ENCODE measurements at regions not wholly inside any gene's neighbourhood (a gene's known extent, or its start where the extent isn't known, plus 50 kb on each side); places are given as distances from the start of the nearest gene placed in this dataset.
"Not testable (repeated sequence)": the region's sequence is repeated elsewhere in the genome, so short reads cannot be mapped to it uniquely, and the experiment has no call there.

DNA sequence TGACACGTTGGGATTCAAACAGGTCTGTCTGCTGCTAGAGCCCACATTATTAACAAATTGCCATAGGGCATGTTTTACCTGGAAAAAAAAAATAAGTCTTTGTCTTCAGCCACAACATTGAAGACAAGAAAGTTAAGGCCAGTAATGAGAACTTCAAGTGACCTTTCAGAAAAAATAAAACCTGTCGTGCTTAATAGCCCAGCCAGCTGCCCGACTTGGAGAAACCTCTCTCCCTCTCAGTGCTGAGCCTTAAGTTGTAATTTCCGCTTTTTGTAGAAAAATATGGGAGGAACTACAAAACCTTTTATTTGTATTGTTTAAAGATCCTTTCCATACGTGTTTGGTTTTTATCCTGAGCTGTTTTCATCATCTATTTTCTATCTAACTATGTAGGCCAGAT, 454.3 kb upstream of the SLITRK6 start:
- H3K9me3 ChIP-seq (replicated peaks); H3K4me3 ChIP-seq; H3K36me3 ChIP-seq; DNase-seq (ENCODE audit: low read depth in 1 of 2, low spot score in 2 of 2); H3K27ac ChIP-seq; H3K4me1 ChIP-seq (replicated peaks); H3K27me3 ChIP-seq (replicated peaks): not testable (repeated sequence)

GRCh38 chr13:86255820-86256219, 456.6 kb upstream of the SLITRK6 start:
- not testable (repeated sequence) for H3K27ac ChIP-seq; H3K4me1 ChIP-seq (replicated peaks); H3K9me3 ChIP-seq (replicated peaks); H3K36me3 ChIP-seq; H3K4me3 ChIP-seq; DNase-seq (ENCODE audit: low read depth in 1 of 2, low spot score in 2 of 2); H3K27me3 ChIP-seq (replicated peaks)

DNA sequence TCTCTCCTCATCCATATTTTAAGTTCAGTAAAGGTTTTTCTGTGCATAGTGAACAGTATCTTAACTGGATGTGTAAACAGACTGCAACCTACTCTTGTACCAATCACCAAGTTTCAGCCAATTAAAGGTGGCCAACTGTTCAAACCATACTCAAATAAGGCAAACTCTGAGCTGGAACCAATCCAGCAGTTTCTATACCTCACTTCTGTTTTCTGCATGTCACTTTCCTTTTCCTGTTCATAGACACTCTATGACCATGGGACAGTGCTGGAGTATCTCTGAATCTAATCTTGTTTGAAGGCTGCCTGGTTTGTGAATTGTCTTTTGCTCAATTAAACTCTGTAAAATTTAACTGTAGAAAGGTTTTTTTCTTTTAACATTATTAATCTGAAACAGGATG, 470.3 kb upstream of the SLITRK6 start:
- no peak overlapping the region for H3K27ac ChIP-seq
- H3K36me3 ChIP-seq, result no peaks in the 10 kb centered on the region
- DNase-seq (ENCODE audit: low read depth in 1 of 2, low spot score in 2 of 2), result no peak
- no peaks in the 10 kb centered on the region for H3K4me1 ChIP-seq (replicated peaks)
- no peaks in the 10 kb centered on the region for H3K27me3 ChIP-seq (replicated peaks)
- no peak overlapping the region for H3K4me3 ChIP-seq
- no peaks in the 10 kb centered on the region for H3K9me3 ChIP-seq (replicated peaks)

DNA sequence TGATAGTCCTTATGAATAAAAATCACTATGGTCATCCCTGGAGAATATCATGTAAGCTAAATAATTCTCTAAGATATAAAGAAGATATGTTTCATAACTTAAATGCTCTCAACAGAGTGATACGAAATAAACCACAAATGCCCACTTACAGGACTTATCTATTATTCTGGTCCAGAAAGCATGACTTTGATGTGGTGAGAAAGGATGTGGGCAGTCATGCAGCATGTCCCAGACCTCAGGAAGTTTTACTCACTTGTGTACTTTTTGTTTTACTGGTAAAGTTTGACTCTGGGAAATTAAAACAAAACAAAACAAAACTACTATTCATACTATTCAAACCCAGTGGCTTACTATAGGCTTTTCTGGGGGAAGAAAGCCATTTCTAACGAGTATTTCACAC, 483.2 kb upstream of the SLITRK6 start:
- H3K27ac ChIP-seq, result no peak overlapping the region
- no peak for DNase-seq (ENCODE audit: low read depth in 1 of 2, low spot score in 2 of 2)
- no peaks in the 10 kb centered on the region for H3K36me3 ChIP-seq

DNA sequence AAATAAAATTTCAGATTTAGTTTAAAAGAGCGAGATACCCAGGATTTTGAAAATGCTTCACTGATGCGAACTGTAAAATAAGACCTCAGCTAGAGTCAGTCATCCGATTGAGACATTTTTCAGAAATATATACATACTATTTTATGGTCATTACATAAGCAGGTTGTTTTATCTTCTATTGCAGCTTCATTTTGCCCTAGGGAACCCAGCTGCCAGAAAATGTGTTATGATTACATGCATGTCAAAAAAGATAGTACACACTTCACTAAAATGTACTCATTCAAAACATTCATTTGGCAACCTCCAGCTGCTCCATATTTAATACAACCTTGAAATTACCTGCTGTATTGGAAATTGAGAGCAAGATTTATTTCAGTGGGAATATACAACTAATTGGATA, 483.8 kb upstream of the SLITRK6 start:
- H3K9me3 ChIP-seq (replicated peaks), result no peaks in the 10 kb centered on the region
- no peaks in the 10 kb centered on the region for H3K4me1 ChIP-seq (replicated peaks)
- H3K27ac ChIP-seq, result no peak overlapping the region
- no peak overlapping the region for H3K4me3 ChIP-seq
- H3K27me3 ChIP-seq (replicated peaks), result no peaks in the 10 kb centered on the region
- DNase-seq (ENCODE audit: low read depth in 1 of 2, low spot score in 2 of 2), result no peak
- H3K36me3 ChIP-seq, result no peaks in the 10 kb centered on the region

More for the DNA sequence above, 483.2 kb upstream of the SLITRK6 start:
- no peaks in the 10 kb centered on the region for H3K4me1 ChIP-seq (replicated peaks)
- no peaks in the 10 kb centered on the region for H3K27me3 ChIP-seq (replicated peaks)
- no peak overlapping the region for H3K4me3 ChIP-seq
- H3K9me3 ChIP-seq (replicated peaks), result no peaks in the 10 kb centered on the region

GRCh38 chr13:86298725-86299124, 499.5 kb upstream of the SLITRK6 start:
- DNase-seq (ENCODE audit: low read depth in 1 of 2, low spot score in 2 of 2), result no peak
- H3K36me3 ChIP-seq, result no peaks in the 10 kb centered on the region
- no peak overlapping the region for H3K27ac ChIP-seq
- no peaks in the 10 kb centered on the region; the same call in 1 of the 2 replicates for H3K9me3 ChIP-seq (replicated peaks)
- H3K4me1 ChIP-seq (replicated peaks), result no peaks in the 10 kb centered on the region
- no peaks in the 10 kb centered on the region for H3K27me3 ChIP-seq (replicated peaks)
- H3K4me3 ChIP-seq, result no peak overlapping the region

DNA sequence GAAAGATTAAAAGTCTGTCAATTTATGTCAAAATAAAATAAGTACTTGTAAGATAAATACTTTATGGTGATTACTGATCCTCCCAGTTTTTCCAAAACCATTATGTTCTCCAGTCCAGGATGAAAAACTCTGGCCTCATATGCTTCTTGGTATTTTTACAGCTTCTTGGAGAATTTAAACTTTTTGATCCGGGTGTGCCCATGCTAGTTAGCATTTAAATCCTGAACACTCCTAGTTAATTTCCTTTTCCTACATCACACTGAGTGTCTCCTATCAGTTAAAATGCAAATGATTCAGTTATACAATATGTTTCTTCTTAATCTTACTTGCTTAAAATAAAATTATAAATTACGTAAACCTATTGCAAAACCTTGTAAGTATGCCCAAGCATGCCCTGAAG, 499.9 kb upstream of the SLITRK6 start:
- Histone ChIP-seq H3K9me3 (replicated peaks) (no peaks in the 10 kb centered on the region; the same call in 1 of the 2 replicates), H3K27ac (no peak overlapping the region), H3K27me3 (replicated peaks) (no peaks in the 10 kb centered on the region), H3K36me3 (no peaks in the 10 kb centered on the region), H3K4me1 (replicated peaks) (no peaks in the 10 kb centered on the region), H3K4me3 (no peak overlapping the region)
- DNase-seq (ENCODE audit: low read depth in 1 of 2, low spot score in 2 of 2), result no peak

- Histone ChIP-seq H3K4me3 (no peak overlapping the region), H3K27ac (no peak overlapping the region), H3K4me1 (replicated peaks) (no peaks in the 10 kb centered on the region), H3K27me3 (replicated peaks) (no peaks in the 10 kb centered on the region), H3K36me3 (no peaks in the 10 kb centered on the region), H3K9me3 (replicated peaks) (no peaks in the 10 kb centered on the region)
- DNase-seq (ENCODE audit: low read depth in 1 of 2, low spot score in 2 of 2), result no peak
These were observed 510.7 kb upstream of the SLITRK6 start for GRCh38 chr13:86309881-86310280.

DNA sequence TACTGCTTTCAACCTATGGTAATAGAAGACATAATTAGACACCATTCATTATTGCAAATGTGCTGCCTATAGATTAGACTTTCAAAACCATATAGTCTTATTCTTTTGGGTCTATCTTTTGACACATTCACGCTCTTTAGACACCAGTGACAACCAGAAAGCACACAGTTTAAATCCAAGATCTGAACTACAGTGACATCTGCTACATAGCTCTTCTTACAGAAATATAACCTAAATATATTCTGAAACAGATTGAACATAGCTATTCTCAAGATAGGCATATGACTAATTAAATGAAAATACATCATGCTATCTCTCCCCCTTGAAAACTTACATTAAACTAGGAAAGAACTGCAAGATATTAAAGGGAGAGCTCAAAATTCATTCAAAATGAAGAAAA, 514.2 kb upstream of the SLITRK6 start:
- no peaks in the 10 kb centered on the region for H3K27me3 ChIP-seq (replicated peaks)
- no peak overlapping the region for H3K27ac ChIP-seq
- H3K9me3 ChIP-seq (replicated peaks), result no peaks in the 10 kb centered on the region
- no peaks in the 10 kb centered on the region for H3K4me1 ChIP-seq (replicated peaks)
- no peaks in the 10 kb centered on the region for H3K36me3 ChIP-seq
- no peak overlapping the region for H3K4me3 ChIP-seq
- DNase-seq (ENCODE audit: low read depth in 1 of 2, low spot score in 2 of 2), result no peak

- Histone ChIP-seq H3K4me3 (no peak overlapping the region), H3K4me1 (replicated peaks) (no peaks in the 10 kb centered on the region), H3K9me3 (replicated peaks) (no peaks in the 10 kb centered on the region), H3K27ac (no peak overlapping the region), H3K36me3 (no peaks in the 10 kb centered on the region), H3K27me3 (replicated peaks) (no peaks in the 10 kb centered on the region)
- no peak for DNase-seq (ENCODE audit: low read depth in 1 of 2, low spot score in 2 of 2)
These were observed 519.2 kb upstream of the SLITRK6 start for GRCh38 chr13:86318450-86318849.

GRCh38 chr13:86324191-86324590, 525.0 kb upstream of the SLITRK6 start:
- Histone ChIP-seq H3K9me3 (replicated peaks) (no peaks in the 10 kb centered on the region), H3K4me1 (replicated peaks) (no peaks in the 10 kb centered on the region), H3K27ac (no peak overlapping the region), H3K36me3 (no peaks in the 10 kb centered on the region), H3K4me3 (no peak overlapping the region), H3K27me3 (replicated peaks) (no peaks in the 10 kb centered on the region)
- no peak for DNase-seq (ENCODE audit: low read depth in 1 of 2, low spot score in 2 of 2)

- H3K27ac ChIP-seq, result no peak overlapping the region
- no peak overlapping the region for H3K4me3 ChIP-seq
- H3K4me1 ChIP-seq (replicated peaks), result no peaks in the 10 kb centered on the region
- DNase-seq (ENCODE audit: low read depth in 1 of 2, low spot score in 2 of 2), result no peak
- H3K27me3 ChIP-seq (replicated peaks), result no peaks in the 10 kb centered on the region
- no peaks in the 10 kb centered on the region for H3K36me3 ChIP-seq
- peaks cover 4% of the 10 kb centered on the region; the same call in 1 of the 2 replicates for H3K9me3 ChIP-seq (replicated peaks)
These were observed 556.1 kb upstream of the SLITRK6 start for GRCh38 chr13:86355301-86355700.

DNA sequence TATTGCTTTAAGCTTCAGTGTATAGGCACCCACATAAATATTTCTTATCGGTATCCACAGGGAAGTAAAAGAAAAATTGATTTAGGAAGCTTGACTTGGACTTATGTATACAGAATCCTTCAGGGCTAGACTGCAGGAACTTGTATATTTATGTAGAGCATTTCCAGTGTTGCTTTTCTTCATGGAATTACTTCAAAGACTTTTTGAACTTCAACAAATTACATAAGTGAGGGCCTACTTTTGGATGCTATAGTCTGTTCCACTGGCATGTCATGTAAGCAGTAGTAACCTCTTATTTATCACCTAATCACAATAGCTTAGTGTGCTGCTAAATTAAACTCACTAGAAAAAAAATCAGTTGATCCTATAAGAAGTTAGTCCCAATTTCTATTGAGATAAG, 557.9 kb upstream of the SLITRK6 start:
- Histone ChIP-seq H3K27ac (no peak overlapping the region), H3K9me3 (replicated peaks) (peaks cover 4% of the 10 kb centered on the region; the same call in 1 of the 2 replicates), H3K4me3 (no peak overlapping the region)

GRCh38 chr13:86363749-86364148, 564.5 kb upstream of the SLITRK6 start:
- H3K27ac ChIP-seq; H3K4me1 ChIP-seq (replicated peaks); H3K36me3 ChIP-seq; H3K9me3 ChIP-seq (replicated peaks); H3K4me3 ChIP-seq; DNase-seq (ENCODE audit: low read depth in 1 of 2, low spot score in 2 of 2); H3K27me3 ChIP-seq (replicated peaks): not testable (repeated sequence)

More for the DNA sequence above, 557.9 kb upstream of the SLITRK6 start:
- no peak for DNase-seq (ENCODE audit: low read depth in 1 of 2, low spot score in 2 of 2)
- Histone ChIP-seq H3K27me3 (replicated peaks) (no peaks in the 10 kb centered on the region), H3K36me3 (no peaks in the 10 kb centered on the region), H3K4me1 (replicated peaks) (no peaks in the 10 kb centered on the region)

- no peak for DNase-seq (ENCODE audit: low read depth in 1 of 2, low spot score in 2 of 2)
- H3K27me3 ChIP-seq (replicated peaks), result no peaks in the 10 kb centered on the region
- H3K4me1 ChIP-seq (replicated peaks), result no peaks in the 10 kb centered on the region
- no peaks in the 10 kb centered on the region for H3K36me3 ChIP-seq
- no peak overlapping the region for H3K4me3 ChIP-seq
- no peak overlapping the region for H3K27ac ChIP-seq
- H3K9me3 ChIP-seq (replicated peaks), result no peaks in the 10 kb centered on the region; the same call in 1 of the 2 replicates
These were observed 569.7 kb upstream of the SLITRK6 start for GRCh38 chr13:86368924-86369323.
